Skin of body (tissue), 1 donor: ENCODE measurements at regions not wholly inside any gene's neighbourhood (a gene's known extent, or its start where the extent isn't known, plus 50 kb on each side); places are given as distances from the start of the nearest gene placed in this dataset.
"Not testable (repeated sequence)": the region's sequence is repeated elsewhere in the genome, so short reads cannot be mapped to it uniquely, and the experiment has no call there.

Source experiments
- DNase-seq: peaks from one replicate; lab custom pipeline; 2025; lab: John Stamatoyannopoulos, UW

GRCh38 chr6:121917834-121918559, 481.5 kb upstream of the HSF2 start:
- no peak for DNase-seq

- no peak for DNase-seq
Measured at GRCh38 chr6:121920616-121921015, 478.8 kb upstream of the HSF2 start.

- DNase-seq, result no peak
Measured at GRCh38 chr6:121925024-121925423, 474.4 kb upstream of the HSF2 start.

- peak; percentile 33 for DNase-seq
Measured at GRCh38 chr6:121925534-121926255, 473.8 kb upstream of the HSF2 start.

GRCh38 chr6:121929301-121929700, 470.2 kb upstream of the HSF2 start:
- no peak for DNase-seq

- peak; percentile 57 for DNase-seq
Measured at GRCh38 chr6:121932076-121932991, 467.1 kb upstream of the HSF2 start.

- no peak for DNase-seq
Measured at GRCh38 chr6:121934451-121934850, 465.0 kb upstream of the HSF2 start.

DNA sequence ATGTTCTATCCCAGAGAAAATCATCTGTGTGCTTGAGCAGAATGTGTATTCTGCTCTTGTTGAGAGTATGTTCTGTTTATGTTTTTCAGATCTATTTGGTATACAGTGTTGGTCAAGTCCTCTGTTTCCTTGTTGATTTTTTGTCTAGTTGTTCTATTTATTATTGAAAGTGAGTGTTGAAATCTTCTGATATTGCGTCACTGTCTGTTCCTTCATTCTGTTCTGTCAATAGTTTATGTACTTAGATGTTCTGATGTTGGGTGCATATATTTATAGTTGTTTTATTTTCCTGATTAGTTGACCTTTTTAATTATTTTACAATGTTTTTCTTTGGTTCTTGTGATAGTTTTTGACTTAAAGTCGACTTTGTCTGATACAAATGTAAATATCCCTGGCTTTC, 458.7 kb upstream of the HSF2 start:
- no peak for DNase-seq

GRCh38 chr6:121944354-121944753, 455.1 kb upstream of the HSF2 start:
- DNase-seq, result no peak

GRCh38 chr6:121951123-121951522, 448.3 kb upstream of the HSF2 start:
- DNase-seq, result no peak

- DNase-seq, result no peak
Measured at GRCh38 chr6:121951918-121952379, 447.5 kb upstream of the HSF2 start.

DNA sequence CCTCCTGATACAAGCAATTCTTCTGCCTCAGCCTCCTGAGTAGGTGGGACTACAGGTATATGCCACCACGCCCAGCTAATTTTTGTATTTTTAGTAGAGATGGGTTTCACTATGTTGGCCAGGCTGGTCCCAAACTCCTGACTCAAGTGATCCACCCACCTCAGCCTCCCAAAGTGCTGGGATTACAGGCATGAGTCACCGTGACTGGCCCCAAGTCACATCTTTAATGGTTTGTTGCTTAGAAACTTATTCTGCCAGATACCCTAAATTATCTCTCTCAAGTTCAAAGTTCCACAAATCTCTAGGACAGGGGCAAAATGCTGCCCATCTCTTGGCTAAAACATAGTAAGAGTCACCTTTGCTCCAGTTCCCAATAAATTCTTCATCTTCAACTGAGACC, 444.1 kb upstream of the HSF2 start:
- not testable (repeated sequence) for DNase-seq

GRCh38 chr6:121956782-121957181, 442.7 kb upstream of the HSF2 start:
- no peak for DNase-seq

GRCh38 chr6:121959501-121959900, 440.0 kb upstream of the HSF2 start:
- DNase-seq, result no peak

- DNase-seq, result no peak
Measured at GRCh38 chr6:121961619-121962125, 437.8 kb upstream of the HSF2 start.

DNA sequence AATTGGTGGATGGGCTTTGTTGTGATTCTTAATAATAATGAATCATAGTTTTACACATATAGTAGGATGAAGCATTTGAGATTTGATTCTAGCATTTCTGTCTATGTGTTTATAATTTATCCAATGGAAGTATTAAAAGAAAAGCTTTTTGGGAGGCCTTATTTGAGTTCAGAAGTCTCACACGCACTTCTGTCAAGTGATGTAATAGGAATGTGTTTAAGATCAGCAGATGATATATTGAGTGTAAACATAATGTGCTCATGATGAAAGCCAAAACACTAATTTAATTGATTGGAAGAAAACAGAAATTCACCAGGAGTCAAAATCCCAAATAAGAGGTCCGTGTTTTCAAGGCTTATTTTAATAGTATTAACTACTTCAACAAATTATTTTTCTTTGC, 435.6 kb upstream of the HSF2 start:
- peak; percentile 46 for DNase-seq

- no peak for DNase-seq
Measured at GRCh38 chr6:121965739-121966138, 433.7 kb upstream of the HSF2 start.

- no peak for DNase-seq
Measured at GRCh38 chr6:121967631-121968030, 431.8 kb upstream of the HSF2 start.

DNA sequence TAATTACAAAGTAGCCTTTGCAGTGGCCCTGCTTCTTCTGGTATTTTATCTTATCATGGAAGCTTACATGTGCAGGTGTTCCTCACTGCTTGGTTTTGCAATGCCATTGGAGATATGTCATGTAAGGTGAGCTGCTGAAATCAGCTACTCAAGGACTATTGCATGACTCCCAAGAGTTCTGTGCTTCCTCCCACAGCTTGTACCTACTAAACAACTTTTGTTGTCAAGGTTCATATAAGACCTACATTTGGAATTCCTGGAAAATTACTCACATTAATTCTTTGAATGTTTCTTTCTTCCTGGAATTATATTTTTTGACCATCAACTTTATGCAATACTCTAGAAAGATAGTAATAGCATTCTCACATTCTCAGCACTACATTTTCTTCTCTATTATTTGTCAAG, 427.5 kb upstream of the HSF2 start:
- no peak for DNase-seq

DNA sequence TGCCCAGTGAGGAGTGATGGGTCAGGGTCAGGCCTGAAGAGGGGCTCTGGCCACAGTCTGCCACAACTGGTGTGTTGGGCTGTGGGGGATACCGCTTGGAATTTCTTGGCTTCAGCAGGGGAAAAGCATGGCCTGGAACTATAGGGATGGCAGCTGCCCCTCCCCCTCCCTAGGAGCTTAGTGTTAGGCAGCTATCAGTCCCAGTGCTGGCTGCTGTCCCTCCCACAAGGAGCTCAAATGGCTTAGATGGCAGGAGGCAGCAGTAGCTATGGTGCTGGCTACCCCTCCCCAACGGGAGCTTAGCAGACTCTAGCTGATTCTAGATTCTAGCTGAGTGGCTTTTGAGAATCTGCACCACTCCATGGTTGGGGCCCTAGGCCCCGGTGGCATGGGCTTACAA, 414.5 kb upstream of the HSF2 start:
- no peak for DNase-seq

GRCh38 chr6:121993362-121993761, 406.1 kb upstream of the HSF2 start:
- DNase-seq, result no peak

GRCh38 chr6:121994919-121995318, 404.5 kb upstream of the HSF2 start:
- DNase-seq, result no peak
